GM21515 (cell line): ENCODE measurements at regions not wholly inside any gene's neighbourhood (a gene's known extent, or its start where the extent isn't known, plus 50 kb on each side); places are given as distances from the start of the nearest gene placed in this dataset.
"Not testable (repeated sequence)": the region's sequence is repeated elsewhere in the genome, so short reads cannot be mapped to it uniquely, and the experiment has no call there.

Experiments used
- ATAC-seq: cut with Tn5 transposase; IDR thresholded peaks from one replicate; pipeline ENCODE4 v1.9.1; 2021; ENCODE audit not compliant: unreplicated experiment

GRCh38 chr10:60523371-60523770, 133.7 kb upstream of the ANK3 start:
- ATAC-seq, result not testable (repeated sequence)

DNA sequence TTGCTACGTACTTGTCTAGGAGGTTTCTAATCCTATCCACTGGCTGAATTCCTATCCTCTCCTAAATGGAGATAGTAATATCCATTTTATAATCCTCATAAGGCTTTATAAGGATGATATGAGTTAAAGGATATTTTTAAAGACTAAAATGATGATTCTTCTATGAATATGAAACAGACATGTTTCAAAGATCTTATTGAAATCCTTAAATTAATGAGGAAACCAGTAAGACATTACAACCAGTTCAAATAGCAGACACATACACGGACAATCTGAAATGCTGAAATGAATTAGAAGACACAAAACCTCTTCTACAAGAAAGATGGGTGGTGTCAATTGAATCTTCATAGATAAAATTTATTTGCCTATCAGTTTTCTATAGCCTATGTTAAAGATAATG, 132.9 kb upstream of the ANK3 start:
- no peak for ATAC-seq

DNA sequence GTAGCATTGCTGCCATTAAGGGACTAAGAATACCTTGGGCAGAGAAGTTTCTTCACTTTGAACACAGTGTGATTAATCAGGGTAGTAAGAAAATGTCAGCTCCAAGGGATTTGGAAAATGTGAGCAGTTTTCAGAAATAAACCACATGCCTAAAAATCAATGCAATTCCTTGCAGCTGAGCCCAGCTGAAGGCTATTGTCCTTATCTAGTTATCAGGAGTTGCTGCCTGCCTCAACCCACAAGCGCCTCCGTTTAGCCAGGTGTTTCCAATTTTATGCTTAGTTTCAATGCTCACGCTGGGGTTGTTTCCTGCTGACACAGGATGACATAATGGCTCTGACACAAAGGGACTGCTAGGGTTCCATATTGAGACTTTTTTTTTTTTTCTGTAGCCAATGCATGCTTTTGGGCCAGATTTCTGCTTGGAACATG, 132.3 kb upstream of the ANK3 start:
- ATAC-seq, result no peak

DNA sequence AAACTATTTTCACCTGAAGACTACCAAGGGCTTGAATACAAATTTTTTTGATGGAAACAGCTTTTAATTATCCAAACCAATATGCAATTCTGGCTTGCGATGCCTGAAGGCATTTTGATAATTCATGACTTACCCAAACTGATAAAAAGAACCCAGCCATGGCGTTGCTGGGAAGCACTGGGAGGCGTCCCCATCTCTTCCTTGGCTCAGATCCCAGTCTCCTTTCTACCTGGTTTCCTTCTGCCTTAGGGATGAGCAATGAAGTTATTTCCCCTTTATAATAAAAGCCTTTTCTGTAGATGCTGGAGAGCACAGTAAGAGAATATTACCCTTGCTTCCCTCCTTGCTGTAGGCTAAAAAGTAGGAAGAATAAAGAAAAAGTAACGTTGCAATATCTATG, 129.1 kb upstream of the ANK3 start:
- ATAC-seq, result no peak

GRCh38 chr10:60517805-60518204, 128.1 kb upstream of the ANK3 start:
- no peak for ATAC-seq

GRCh38 chr10:60513281-60513680, 123.6 kb upstream of the ANK3 start:
- no peak for ATAC-seq

DNA sequence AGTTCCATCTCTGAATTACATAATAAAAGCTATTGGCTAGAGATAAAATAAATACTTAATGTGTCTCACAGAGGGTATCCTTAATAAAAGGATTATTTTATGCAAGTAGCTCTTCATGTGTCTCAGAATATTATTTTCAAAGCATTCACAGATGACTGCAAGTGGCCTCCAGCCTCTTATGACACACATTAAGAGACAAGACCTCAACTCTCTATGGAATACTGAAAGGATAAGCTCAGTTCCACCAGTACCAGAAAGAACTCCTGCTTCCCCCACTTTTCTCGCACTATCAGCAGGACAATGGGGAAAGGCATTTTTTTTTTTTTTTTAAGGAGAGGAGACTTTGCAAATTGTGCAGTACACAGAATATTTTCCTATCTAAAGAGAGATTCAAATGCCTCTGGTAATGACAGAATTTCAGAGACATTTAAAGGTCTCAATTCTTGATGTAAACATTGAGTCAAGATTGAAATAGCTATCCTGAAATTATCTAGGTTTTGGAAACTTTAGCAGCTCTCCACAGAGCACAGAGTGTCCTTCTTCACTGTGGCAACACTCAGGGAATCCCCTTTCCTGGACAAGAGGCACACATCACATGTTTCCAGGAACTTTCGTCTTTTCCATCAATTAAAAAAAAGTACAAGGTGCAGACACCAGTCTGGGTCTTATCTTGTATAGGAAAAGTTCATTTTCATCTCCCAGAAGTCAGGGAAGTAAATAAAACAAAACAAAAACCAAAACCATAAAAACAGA, 122.0 kb upstream of the ANK3 start:
- no peak for ATAC-seq

- ATAC-seq, result no peak
These were observed 119.2 kb upstream of the ANK3 start for GRCh38 chr10:60508831-60509230.

- ATAC-seq, result no peak
These were observed 118.4 kb upstream of the ANK3 start for GRCh38 chr10:60508037-60508436.

DNA sequence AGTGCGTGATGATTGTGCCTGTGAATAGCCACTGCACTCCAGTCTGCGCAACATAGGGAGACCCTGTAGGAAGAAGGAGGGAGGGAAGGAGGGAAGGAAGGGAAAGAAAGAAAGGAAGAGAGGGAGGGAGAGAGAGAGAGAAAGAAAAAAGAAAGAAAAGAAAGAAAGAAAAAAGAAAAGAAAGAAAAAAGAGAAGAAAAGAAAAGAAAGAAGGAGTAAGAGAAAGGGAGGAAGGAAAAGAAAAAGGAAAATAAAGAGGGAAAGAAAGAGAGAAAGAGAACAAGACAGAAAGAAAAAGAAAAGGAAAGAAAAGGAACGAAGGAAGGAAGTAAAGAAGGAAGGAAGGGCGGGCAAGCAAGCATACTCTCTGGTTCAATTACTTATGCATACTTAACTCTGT, 112.9 kb upstream of the ANK3 start:
- ATAC-seq, result no peak

DNA sequence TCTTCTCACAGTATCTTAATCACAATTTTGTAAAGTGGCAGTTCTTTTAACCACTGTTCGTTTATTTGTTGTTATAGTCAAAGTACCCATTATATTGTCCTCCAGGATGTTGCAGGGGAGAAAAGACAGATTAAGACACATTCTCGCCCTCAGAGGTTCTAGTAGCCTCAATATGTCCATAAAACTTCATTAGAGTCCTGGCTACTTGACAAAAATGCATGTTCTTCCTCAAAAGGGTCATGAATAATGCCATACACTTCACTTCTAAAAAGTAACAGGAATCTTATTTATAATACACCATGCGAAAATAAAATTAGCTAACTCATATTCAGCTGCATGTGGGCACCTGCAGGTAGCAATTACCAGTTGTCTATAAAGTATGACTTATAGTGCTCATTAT, 109.3 kb upstream of the ANK3 start:
- ATAC-seq, result no peak

GRCh38 chr10:60497364-60497763, 107.7 kb upstream of the ANK3 start:
- no peak for ATAC-seq

DNA sequence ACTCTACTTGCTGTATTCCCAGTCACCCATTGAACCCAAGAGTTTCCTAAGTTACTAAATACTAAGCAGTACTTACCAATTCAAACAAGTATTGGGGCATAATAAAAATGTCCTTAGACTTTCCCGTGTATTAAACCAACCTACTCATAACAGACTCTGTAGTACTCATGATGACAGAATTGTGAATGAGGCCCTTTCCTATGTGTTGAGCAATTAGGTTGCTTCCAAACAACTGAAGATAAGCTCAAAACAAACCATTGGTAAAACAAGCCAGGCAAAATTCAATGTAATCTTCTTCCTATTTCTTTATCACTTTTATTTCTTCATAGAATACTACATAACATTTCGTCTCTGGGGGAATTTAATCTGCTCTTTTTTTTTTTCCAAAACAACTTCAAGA, 106.5 kb upstream of the ANK3 start:
- no peak for ATAC-seq

GRCh38 chr10:60495338-60496055, 105.8 kb upstream of the ANK3 start:
- no peak for ATAC-seq

DNA sequence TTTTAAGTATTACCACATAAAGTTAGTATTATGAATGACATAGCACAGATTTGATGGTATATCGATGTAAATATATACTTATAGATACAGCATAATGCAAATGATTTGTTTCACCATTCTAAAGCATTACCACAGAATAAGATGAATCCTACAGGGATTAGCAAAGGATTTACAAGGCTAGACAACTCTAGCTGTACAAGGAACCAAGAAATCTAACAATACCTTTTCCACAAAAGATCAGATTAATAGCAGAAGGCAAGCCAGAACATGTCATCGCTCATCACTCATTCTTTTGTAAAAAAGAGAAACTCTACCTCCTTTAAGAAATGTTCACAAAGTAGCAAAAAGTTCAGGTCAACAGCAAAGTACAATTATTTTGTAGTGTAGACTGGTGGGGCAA, 105.1 kb upstream of the ANK3 start:
- no peak for ATAC-seq

GRCh38 chr10:60491162-60491561, 101.5 kb upstream of the ANK3 start:
- ATAC-seq, result no peak

DNA sequence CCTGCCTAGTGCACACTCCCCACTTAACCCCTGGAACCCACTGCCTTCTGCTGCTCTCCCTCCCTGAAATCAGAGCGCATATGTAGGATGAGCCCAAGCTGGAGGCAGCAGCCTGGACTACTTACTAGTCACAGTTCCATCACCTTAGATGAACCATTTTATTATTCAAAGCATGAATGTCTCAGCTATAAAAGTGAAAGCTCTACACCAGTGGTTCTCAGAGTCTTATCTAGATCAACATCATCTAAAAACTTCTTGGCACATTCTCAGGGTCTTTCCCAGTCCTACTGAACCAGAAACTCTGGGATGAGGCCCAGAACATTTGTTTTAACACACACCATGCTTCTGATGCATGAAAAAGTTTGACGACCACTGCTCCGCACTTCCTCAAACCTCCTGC, 100.3 kb upstream of the ANK3 start:
- no peak for ATAC-seq

DNA sequence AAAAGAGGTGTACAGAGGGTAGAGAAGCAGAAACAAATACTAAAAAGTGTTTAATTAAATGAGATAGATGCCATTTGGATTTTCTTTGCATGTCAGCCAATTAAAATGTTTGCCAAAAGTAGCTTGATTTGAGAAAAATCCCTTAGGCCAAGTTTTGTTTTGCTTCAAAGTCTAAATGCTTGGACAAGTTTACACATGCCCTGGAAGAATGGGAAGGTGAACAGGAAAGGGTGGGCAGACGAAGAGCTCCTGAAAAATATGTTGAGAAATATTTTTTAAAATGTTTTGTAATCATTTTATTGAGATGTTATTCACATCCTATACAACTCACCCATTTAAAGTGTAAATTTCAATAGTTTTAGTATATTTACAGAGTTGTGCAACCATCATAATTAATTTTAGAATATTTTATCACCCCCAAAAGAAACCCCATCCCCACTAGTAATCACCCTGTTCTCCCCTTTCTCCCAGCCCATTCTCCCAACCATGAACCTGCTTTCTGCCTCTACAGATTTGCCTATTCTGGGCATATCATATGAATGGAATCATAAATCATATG, 98.5 kb upstream of the ANK3 start:
- no peak for ATAC-seq

DNA sequence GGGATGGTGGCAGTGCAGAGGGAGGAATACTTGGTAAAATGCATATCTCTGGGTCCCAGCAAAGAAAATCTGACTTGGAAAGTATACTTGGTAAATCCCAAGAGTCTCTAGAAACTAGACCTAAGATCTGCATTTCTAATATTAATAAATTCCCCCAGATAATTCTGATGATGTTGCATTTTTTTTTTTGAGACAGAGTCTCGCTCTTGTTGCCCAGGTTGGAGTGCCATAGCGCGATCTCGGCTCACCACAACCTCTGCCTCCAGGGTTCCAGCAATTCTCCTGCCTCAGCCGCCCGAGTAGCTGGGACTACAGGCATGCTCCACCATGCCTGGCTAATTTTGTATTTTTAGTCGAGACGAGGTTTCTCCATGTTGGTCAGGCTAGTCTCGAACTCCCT, 97.9 kb upstream of the ANK3 start:
- no peak for ATAC-seq

DNA sequence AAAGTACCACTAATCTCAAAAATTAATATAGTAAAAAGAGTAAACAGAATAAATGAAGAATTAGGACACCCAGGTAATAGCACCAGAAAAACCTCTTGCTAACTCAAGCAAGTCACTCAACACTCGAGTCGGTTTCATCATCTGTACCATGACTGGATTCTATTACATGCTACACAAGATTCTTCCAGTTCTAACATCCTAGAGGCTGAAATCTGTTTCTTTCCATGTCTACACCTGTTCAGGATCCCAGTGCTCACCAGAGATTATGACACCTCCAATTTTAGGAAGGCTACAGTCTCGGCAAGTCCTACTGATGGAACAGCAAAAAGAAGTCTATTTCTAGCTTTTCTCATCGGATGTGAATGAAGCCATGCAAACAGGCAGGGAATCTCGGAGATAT, 95.3 kb upstream of the ANK3 start:
- no peak for ATAC-seq

DNA sequence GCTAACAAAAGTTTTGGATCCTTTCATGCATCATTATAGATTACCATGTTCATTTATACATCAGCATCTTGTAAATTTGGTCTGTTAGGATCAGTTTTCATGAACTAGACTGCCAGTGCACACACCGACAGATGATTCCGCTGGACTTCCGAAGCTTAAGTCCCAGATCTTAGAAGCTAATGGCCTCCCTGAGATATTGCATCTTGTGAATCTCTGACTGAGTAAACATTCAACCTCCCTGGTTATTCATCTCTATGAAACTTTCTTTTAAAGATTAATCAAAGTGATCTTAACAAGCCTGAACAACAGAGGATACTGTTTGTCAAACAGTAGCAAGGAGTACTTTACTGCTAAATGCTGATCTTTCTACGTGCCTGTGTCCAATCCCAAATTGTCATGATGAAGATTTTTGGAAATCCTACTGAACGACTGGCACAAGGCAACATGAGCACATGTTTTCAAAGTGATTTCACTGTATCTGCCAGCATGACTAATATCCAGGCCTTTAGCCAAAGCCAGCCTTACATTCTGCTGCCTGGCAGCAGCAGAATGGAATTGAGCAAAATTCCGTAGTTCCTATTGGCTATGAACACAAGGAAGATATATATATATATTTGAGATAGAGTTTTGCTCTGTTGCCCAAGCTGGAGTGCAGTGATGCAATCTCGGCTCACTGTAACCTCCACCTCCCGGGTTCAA, 91.3 kb upstream of the ANK3 start:
- no peak for ATAC-seq
